Testis (tissue), 2 donors: ENCODE measurements at regions not wholly inside any gene's neighbourhood (a gene's known extent, or its start where the extent isn't known, plus 50 kb on each side); places are given as distances from the start of the nearest gene placed in this dataset.

Experiments used
- DNase-seq: peaks from one replicate; pipeline ENCODE4 v3.0.0-alpha.2; 2019
- H3K27ac ChIP-seq, 2 donors: fragments of 200-600 bp; sonication (generic); one replicate each; pipeline ENCODE4 v1.5.1; 2019
- H3K27me3 ChIP-seq: fragments of 200-600 bp; sonication (generic); one replicate; pipeline ENCODE4 v1.5.1; 2019
- H3K36me3 ChIP-seq: fragments of 200-600 bp; sonication (generic); one replicate; pipeline ENCODE4 v1.5.1; 2017; ENCODE audit warnings: low read depth; ENCODE audit errors: missing control alignments
- H3K4me1 ChIP-seq: fragments of 200-600 bp; sonication (generic); one replicate; pipeline ENCODE4 v1.5.1; 2019
- H3K4me3 ChIP-seq, 2 donors: fragments of 200-600 bp; sonication (generic); one replicate each; pipeline ENCODE4 v1.5.1; 2017 to 2019
- H3K9me3 ChIP-seq: fragments of 200-600 bp; sonication (generic); one replicate; pipeline ENCODE4 v1.5.1; 2017
- POLR2A ChIP-seq: fragments of 450-650 bp; IDR thresholded peaks from one replicate; pipeline ENCODE4 v1.6.1; 2017; ENCODE audit warnings: antibody characterized with exemption, mild to moderate bottlenecking, moderate library complexity
- WGBS, 2 donors: methylation state at CpG; one replicate each; pipeline ENCODE4 v1.1.5; 2018; 5-methylcytosine and 5-hydroxymethylcytosine counted together
- intact Hi-C: fragments of 100-400 bp; cut with DNase I; formaldehyde crosslinking; loops from one replicate; pipeline ENCODE4 v1.15.1; 2023; ENCODE audit warnings: low total_unique reads
- TF ChIP-seq, protein P1 (sequence below), 3 experiments: fragments of 450-650 bp in 2 of 3; fragments of 200-600 bp in 1 of 3; sonication (generic) in 1 of 3; IDR thresholded peaks; one replicate each; pipeline ENCODE4 v1.5.1; 2016 to 2019; ENCODE audit warnings: antibody characterized with exemption in 3 of 3, mild to moderate bottlenecking in 2 of 3, moderate library complexity in 1 of 3

DNA sequence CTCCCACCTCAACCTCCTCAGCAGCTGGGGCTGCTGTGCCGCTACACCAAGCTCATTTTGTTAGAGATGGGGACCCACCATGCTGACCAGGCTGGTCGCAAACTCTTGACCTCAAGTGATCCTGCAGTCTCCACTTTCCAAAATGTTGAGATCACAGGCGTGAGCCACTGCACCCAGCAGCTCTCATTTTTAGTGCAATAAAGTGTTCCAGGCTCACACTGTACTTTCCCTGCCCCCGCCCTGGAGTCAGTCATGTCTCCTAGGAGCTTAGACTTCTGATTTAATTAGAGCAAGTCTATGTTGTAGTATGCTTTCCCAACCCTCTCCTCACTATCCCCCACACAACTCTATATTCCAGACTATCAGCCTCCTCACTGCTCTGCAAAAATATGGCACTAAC, 238.0 kb upstream of the ACTBL2 start:
- no peak for TF ChIP-seq POLR2A
- TF ChIP-seq, protein P1, sequence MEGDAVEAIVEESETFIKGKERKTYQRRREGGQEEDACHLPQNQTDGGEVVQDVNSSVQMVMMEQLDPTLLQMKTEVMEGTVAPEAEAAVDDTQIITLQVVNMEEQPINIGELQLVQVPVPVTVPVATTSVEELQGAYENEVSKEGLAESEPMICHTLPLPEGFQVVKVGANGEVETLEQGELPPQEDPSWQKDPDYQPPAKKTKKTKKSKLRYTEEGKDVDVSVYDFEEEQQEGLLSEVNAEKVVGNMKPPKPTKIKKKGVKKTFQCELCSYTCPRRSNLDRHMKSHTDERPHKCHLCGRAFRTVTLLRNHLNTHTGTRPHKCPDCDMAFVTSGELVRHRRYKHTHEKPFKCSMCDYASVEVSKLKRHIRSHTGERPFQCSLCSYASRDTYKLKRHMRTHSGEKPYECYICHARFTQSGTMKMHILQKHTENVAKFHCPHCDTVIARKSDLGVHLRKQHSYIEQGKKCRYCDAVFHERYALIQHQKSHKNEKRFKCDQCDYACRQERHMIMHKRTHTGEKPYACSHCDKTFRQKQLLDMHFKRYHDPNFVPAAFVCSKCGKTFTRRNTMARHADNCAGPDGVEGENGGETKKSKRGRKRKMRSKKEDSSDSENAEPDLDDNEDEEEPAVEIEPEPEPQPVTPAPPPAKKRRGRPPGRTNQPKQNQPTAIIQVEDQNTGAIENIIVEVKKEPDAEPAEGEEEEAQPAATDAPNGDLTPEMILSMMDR (IDR thresholded peaks at IDR 0.05) = no peak
- Histone ChIP-seq H3K27me3 (no peaks in the 10 kb centered on the region), H3K4me1 (no peaks in the 10 kb centered on the region), H3K36me3 (no peaks in the 10 kb centered on the region), H3K27ac (no peak overlapping the region), H3K9me3 (no peaks in the 10 kb centered on the region), H3K4me3 (no peak overlapping the region)
- 65 to 79% methylated on average over 4 of the region's 4 CpGs for WGBS, 2 donors
- intact Hi-C loops = no loop called here
- DNase-seq = no peak

DNA sequence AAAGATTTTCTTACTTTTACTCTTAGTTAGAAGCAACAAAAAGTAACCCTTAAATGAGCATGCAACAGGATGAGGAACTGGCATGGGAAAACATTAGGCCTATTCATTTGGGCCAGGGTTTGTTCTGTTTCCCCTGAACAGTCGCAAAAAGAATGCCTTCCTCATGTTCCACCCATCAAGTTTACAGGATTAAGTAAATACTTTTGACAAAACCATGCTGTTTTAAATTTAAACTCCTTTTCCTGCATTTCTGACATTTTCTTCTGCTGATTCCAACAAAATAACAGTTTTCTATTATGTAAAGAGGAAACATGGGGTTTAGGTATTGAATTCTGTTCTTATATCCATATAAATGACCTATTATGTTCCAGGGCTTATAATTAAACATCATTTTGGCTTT, 236.6 kb upstream of the ACTBL2 start:
- Histone ChIP-seq H3K4me1 (no peaks in the 10 kb centered on the region), H3K4me3 (no peak overlapping the region), H3K9me3 (no peaks in the 10 kb centered on the region), H3K36me3 (no peaks in the 10 kb centered on the region), H3K27ac (no peak overlapping the region), H3K27me3 (no peaks in the 10 kb centered on the region)
- intact Hi-C loops = no loop called here
- TF ChIP-seq POLR2A = no peak
- TF ChIP-seq, protein P1 (IDR thresholded peaks at IDR 0.05) = no peak
- 89 to 91% methylated on average over 1 of the region's 1 CpG for WGBS, 2 donors
- no peak for DNase-seq

DNA sequence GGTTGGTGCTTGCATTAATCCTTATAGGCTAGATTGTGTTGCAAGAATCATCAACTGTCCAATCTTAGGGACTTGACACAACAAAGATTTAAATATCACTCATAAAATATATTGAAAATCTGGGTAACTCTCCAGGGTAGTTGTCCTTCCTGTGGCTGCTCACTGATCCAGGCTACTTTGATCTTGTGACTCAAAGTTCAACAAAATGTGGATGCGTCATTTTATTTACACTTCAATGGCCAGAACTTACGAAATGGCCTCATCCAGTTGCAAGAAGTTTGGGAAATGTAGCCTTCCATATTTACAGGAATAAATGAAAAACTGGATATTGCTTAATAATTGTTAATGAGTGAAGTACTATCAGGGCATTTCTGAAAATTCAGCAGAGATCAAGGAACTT, 235.5 kb upstream of the ACTBL2 start:
- H3K27me3 ChIP-seq = no peaks in the 10 kb centered on the region
- H3K27ac ChIP-seq = no peak overlapping the region
- 46 to 74% methylated on average over 2 of the region's 2 CpGs for WGBS, 2 donors
- intact Hi-C loops = no loop called here
- no peak for DNase-seq
- no peak overlapping the region for H3K4me3 ChIP-seq
- no peaks in the 10 kb centered on the region for H3K9me3 ChIP-seq
- H3K36me3 ChIP-seq = no peaks in the 10 kb centered on the region
- no peaks in the 10 kb centered on the region for H3K4me1 ChIP-seq
- no peak for TF ChIP-seq POLR2A
- TF ChIP-seq, protein P1 (IDR thresholded peaks at IDR 0.05) = no peak

DNA sequence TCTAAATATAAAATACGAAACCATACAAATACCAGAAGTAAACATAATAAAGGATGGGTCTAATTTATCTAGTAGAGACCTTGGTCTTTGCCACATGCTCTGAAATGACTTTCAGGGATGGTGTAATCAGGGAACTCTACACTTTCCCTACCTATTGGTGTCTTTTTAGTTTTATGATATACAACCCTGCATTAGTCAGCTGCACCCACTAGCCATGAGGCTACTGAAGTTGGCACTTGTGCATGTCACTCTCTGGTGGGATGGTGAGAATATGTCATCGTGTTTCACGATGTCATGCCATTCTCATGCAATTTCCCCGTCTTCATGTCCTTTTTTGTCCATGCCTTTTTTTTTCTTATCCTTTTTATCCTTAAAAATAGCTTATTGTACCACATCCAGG, 234.9 kb upstream of the ACTBL2 start:
- H3K27me3 ChIP-seq = no peaks in the 10 kb centered on the region
- no peaks in the 10 kb centered on the region for H3K9me3 ChIP-seq
- no peak for DNase-seq
- no peaks in the 10 kb centered on the region for H3K4me1 ChIP-seq
- TF ChIP-seq POLR2A = no peak
- TF ChIP-seq, protein P1 (IDR thresholded peaks at IDR 0.05) = no peak
- no peaks in the 10 kb centered on the region for H3K36me3 ChIP-seq
- intact Hi-C loops = no loop called here
- H3K27ac ChIP-seq = no peak overlapping the region
- 69 to 81% methylated on average over 4 of the region's 4 CpGs for WGBS, 2 donors
- H3K4me3 ChIP-seq = no peak overlapping the region

DNA sequence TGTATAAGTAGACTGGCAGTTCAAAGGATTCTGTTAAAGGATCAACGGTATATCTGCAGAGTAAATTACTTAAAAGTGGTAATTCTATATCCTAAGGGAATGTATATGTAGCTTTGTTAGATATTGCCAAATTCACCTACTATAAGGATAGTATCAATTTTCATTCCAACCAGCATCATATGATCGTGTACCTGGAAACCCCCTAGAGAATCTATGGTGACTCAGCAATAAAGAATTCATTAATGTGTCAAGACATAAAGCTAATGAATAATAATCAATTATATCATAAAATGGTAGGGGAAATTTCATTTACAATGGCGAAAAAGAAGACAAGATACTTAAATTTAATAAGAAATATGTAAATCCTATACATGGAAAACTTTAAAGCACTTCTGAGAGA, 234.1 kb upstream of the ACTBL2 start:
- Histone ChIP-seq H3K27me3 (no peaks in the 10 kb centered on the region), H3K4me1 (no peaks in the 10 kb centered on the region), H3K4me3 (no peak overlapping the region), H3K27ac (no peak overlapping the region), H3K9me3 (no peaks in the 10 kb centered on the region), H3K36me3 (no peaks in the 10 kb centered on the region)
- no peak for TF ChIP-seq POLR2A
- TF ChIP-seq, protein P1 (IDR thresholded peaks at IDR 0.05) = no peak
- WGBS, 2 donors = 91 to 92% methylated on average over 3 of the region's 3 CpGs
- intact Hi-C loops = no loop called here
- no peak for DNase-seq
